MV-4-11 (cell line): ENCODE measurements at regions not wholly inside any gene's neighbourhood (a gene's known extent, or its start where the extent isn't known, plus 50 kb on each side); places are given as distances from the start of the nearest gene placed in this dataset.

Experiments
- DNase-seq: peaks from one replicate; lab custom pipeline; 2025; lab: John Stamatoyannopoulos, UW

- DNase-seq: peak; percentile 58
Measured at GRCh38 chr9:82584349-82584863, 478.5 kb downstream of the RASEF start.

GRCh38 chr9:82586918-82587356 lies 476.0 kb downstream of the RASEF start:
- DNase-seq: no peak

GRCh38 chr9:82588301-82589180 lies 474.4 kb downstream of the RASEF start:
- no peak for DNase-seq

- DNase-seq: no peak
Measured at GRCh38 chr9:82590845-82591244, 472.1 kb downstream of the RASEF start.

- DNase-seq: peak; percentile 88
Measured at GRCh38 chr9:82593501-82593900, 469.4 kb downstream of the RASEF start.

- no peak for DNase-seq
Measured at GRCh38 chr9:82597241-82598203, 465.4 kb downstream of the RASEF start.

GRCh38 chr9:82598241-82599039 lies 464.5 kb downstream of the RASEF start:
- DNase-seq: no peak

- peak; percentile 83 for DNase-seq
Measured at GRCh38 chr9:82599336-82599949, 463.5 kb downstream of the RASEF start.

- DNase-seq: no peak
Measured at GRCh38 chr9:82600536-82601292, 462.2 kb downstream of the RASEF start.

- DNase-seq: no peak
Measured at GRCh38 chr9:82601293-82601771, 461.6 kb downstream of the RASEF start.

GRCh38 chr9:82604947-82605656 lies 457.8 kb downstream of the RASEF start:
- DNase-seq: no peak

GRCh38 chr9:82605657-82606031 lies 457.3 kb downstream of the RASEF start:
- DNase-seq: no peak

GRCh38 chr9:82606071-82606470 lies 456.9 kb downstream of the RASEF start:
- no peak for DNase-seq

- DNase-seq: peak; percentile 60
Measured at GRCh38 chr9:82606492-82607382, 456.2 kb downstream of the RASEF start.

- no peak for DNase-seq
Measured at GRCh38 chr9:82608487-82608886, 454.5 kb downstream of the RASEF start.

GRCh38 chr9:82612942-82613341 lies 450.0 kb downstream of the RASEF start:
- DNase-seq: no peak

- DNase-seq: no peak
Measured at GRCh38 chr9:82613498-82613897, 449.4 kb downstream of the RASEF start.

- DNase-seq: no peak
Measured at GRCh38 chr9:82616545-82616944, 446.4 kb downstream of the RASEF start.

GRCh38 chr9:82621447-82621846 lies 441.5 kb downstream of the RASEF start:
- DNase-seq: no peak
